PFSK-1 (cell line): ENCODE measurements at regions not wholly inside any gene's neighbourhood (a gene's known extent, or its start where the extent isn't known, plus 50 kb on each side); places are given as distances from the start of the nearest gene placed in this dataset.

Experiments used
- FOXP2 ChIP-seq: optimal IDR thresholded peaks from 2 replicates; pipeline ENCODE3; 2011; ENCODE audit warnings: borderline replicate concordance, control low read depth, inconsistent platforms; ENCODE audit not compliant: insufficient read depth; ENCODE audit errors: extremely low read length, extremely low read depth
- POLR2AphosphoS5 ChIP-seq: IDR thresholded peaks from 2 replicates; pipeline ENCODE4 v1.6.1; 2012; ENCODE audit warnings: low read depth, mild to moderate bottlenecking, control low read depth, low read length, moderate library complexity
- REST ChIP-seq, 2 experiments: IDR thresholded peaks; 2 replicates each; pipeline versions ENCODE4 v1.6.1 to v1.8.0; 2011 to 2012; ENCODE audit warnings: low read depth in 2 of 2, low read length in 2 of 2, control low read depth in 1 of 2, inconsistent platforms in 1 of 2, mild to moderate bottlenecking in 1 of 2, moderate library complexity in 1 of 2; ENCODE audit not compliant: insufficient read depth in 1 of 2
- SIN3A ChIP-seq: IDR thresholded peaks from 2 replicates; pipeline ENCODE4 v1.6.1; 2012; ENCODE audit warnings: mild to moderate bottlenecking, low read length, moderate library complexity, borderline replicate concordance; ENCODE audit not compliant: insufficient read depth
- TAF1 ChIP-seq: IDR thresholded peaks from 2 replicates; pipeline ENCODE4 v1.6.1; 2012; ENCODE audit warnings: low read length, control low read depth, borderline replicate concordance; ENCODE audit not compliant: insufficient read depth

- TF ChIP-seq TAF1 (no peak), REST (IDR thresholded peaks at IDR 0.05; ENCODE audit: insufficient read depth in 1 of 2, low read depth in 2 of 2, low read length in 2 of 2) (no peak), POLR2AphosphoS5 (no peak), SIN3A (no peak), FOXP2 (no peak)
These were observed 1789.9 kb downstream of the MRPL39 start for GRCh38 chr21:23817337-23817736.

- TF ChIP-seq TAF1: no peak
- no peak for TF ChIP-seq REST (IDR thresholded peaks at IDR 0.05; ENCODE audit: insufficient read depth in 1 of 2, low read depth in 2 of 2, low read length in 2 of 2)
- no peak for TF ChIP-seq POLR2AphosphoS5
- TF ChIP-seq SIN3A: no peak
- TF ChIP-seq FOXP2: no peak
These were observed 1794.8 kb downstream of the MRPL39 start for GRCh38 chr21:23812485-23812884.

DNA sequence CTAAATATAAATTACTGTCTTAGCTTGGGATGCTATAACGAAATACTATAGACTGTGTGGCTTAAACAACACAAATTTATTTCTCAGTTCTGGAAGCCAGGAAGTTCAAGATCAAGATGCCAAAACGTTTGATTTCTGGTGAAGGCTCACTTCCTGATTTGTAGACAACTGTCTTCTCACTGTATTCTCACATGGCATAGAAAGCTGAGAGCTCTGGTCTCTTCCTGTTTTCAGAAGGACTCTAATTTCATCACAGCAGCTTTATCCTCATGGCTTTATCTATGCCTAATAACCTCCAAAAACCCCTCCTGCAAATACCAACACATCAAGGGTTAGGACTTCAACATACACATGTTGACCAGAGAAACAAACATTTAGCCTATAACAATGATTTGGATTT lies 1795.5 kb downstream of the MRPL39 start:
- TF ChIP-seq TAF1 (no peak), SIN3A (no peak), REST (IDR thresholded peaks at IDR 0.05; ENCODE audit: insufficient read depth in 1 of 2, low read depth in 2 of 2, low read length in 2 of 2) (no peak), FOXP2 (no peak), POLR2AphosphoS5 (no peak)

- TF ChIP-seq REST (IDR thresholded peaks at IDR 0.05; ENCODE audit: insufficient read depth in 1 of 2, low read depth in 2 of 2, low read length in 2 of 2): no peak
- no peak for TF ChIP-seq TAF1
These were observed 1797.7 kb downstream of the MRPL39 start for GRCh38 chr21:23809573-23809972.

GRCh38 chr21:23804866-23805265 lies 1802.4 kb downstream of the MRPL39 start:
- no peak for TF ChIP-seq REST (IDR thresholded peaks at IDR 0.05; ENCODE audit: insufficient read depth in 1 of 2, low read depth in 2 of 2, low read length in 2 of 2)
- TF ChIP-seq SIN3A: no peak
- no peak for TF ChIP-seq POLR2AphosphoS5
- no peak for TF ChIP-seq FOXP2
- no peak for TF ChIP-seq TAF1
